ENCODE measurements at regions not wholly inside any gene's neighbourhood (a gene's known extent, or its start where the extent isn't known, plus 50 kb on each side); places are given as distances from the start of the nearest gene placed in this dataset.

GRCh38 chrX:139286342-139286741, 244.2 kb upstream of the F9 start:
- no peak for DNase-seq (ENCODE audit: low read depth)
- H3K4me3 ChIP-seq (ENCODE audit: low read depth, low read length) = no peak overlapping the region
- TF ChIP-seq CTCF (IDR thresholded peaks at IDR 0.05; ENCODE audit: low read depth, low read length, missing control alignments) = no peak

- no peak overlapping the region for H3K4me3 ChIP-seq (ENCODE audit: low read depth, low read length)
- no peak for TF ChIP-seq CTCF (IDR thresholded peaks at IDR 0.05; ENCODE audit: low read depth, low read length, missing control alignments)
- DNase-seq (ENCODE audit: low read depth) = no peak
Measured at GRCh38 chrX:139267851-139268250, 262.7 kb upstream of the F9 start.

- TF ChIP-seq CTCF (IDR thresholded peaks at IDR 0.05; ENCODE audit: low read depth, low read length, missing control alignments) = no peak
- no peak for DNase-seq (ENCODE audit: low read depth)
- no peak overlapping the region for H3K4me3 ChIP-seq (ENCODE audit: low read depth, low read length)
Measured at GRCh38 chrX:139246295-139246694, 284.2 kb upstream of the F9 start.

- H3K4me3 ChIP-seq (ENCODE audit: low read depth, low read length) = no peak overlapping the region
- DNase-seq (ENCODE audit: low read depth) = no peak
- no peak for TF ChIP-seq CTCF (IDR thresholded peaks at IDR 0.05; ENCODE audit: low read depth, low read length, missing control alignments)
Measured at GRCh38 chrX:139237141-139237540, 293.4 kb upstream of the F9 start.

GRCh38 chrX:139234898-139235297, 295.6 kb upstream of the F9 start:
- DNase-seq (ENCODE audit: low read depth) = no peak
- no peak overlapping the region for H3K4me3 ChIP-seq (ENCODE audit: low read depth, low read length)
- no peak for TF ChIP-seq CTCF (IDR thresholded peaks at IDR 0.05; ENCODE audit: low read depth, low read length, missing control alignments)

DNA sequence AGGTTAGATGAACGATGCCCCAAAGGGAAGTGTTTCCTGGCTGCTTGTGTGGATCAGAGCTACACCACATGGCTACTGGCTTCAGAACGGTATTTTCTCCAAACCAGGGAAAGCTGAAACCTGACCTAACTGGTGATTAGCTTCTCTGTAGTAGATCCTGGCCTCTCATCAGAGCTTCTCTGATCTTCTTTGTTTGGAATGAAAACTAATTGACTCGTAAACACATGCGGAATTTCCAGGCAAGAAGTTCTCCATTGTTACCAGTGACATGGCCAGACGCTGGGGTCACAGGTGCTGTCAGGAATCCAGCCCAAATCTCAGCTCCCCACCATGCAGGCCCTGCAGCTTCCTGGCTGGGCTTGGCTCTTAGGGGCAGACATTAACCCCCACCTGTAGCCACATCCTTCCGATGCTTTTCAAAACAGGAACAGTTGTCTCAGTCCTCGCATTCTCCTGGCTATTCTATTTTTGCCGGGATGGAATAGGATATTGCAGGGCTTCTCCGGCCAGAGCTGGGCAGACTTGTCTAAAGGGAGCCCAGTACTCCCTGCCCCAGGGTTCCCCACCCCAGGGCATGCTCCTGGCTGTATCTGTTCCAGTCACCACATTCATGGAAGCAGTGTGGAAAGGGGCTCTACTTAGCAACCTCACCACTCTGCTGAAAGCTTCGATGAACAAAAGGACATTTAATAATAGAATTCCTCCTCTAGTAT, 305.4 kb upstream of the F9 start:
- no peak overlapping the region for H3K4me3 ChIP-seq (ENCODE audit: low read depth, low read length)
- TF ChIP-seq CTCF (IDR thresholded peaks at IDR 0.05; ENCODE audit: low read depth, low read length, missing control alignments) = no peak
- DNase-seq (ENCODE audit: low read depth) = no peak

GRCh38 chrX:139222511-139223200, 307.9 kb upstream of the F9 start:
- DNase-seq (ENCODE audit: low read depth) = no peak
- no peak for TF ChIP-seq CTCF (IDR thresholded peaks at IDR 0.05; ENCODE audit: low read depth, low read length, missing control alignments)
- no peak overlapping the region for H3K4me3 ChIP-seq (ENCODE audit: low read depth, low read length)
